Body of pancreas (tissue), 4 donors: ENCODE measurements at regions not wholly inside any gene's neighbourhood (a gene's known extent, or its start where the extent isn't known, plus 50 kb on each side); places are given as distances from the start of the nearest gene placed in this dataset.
"Not testable (repeated sequence)": the region's sequence is repeated elsewhere in the genome, so short reads cannot be mapped to it uniquely, and the experiment has no call there.

Experiments
- ATAC-seq: fragments of 150-250 bp; one replicate; pipeline ENCODE4 v1.9.1; 2016
- DNase-seq, 4 donors: peaks; one replicate each; pipeline ENCODE4 v3.0.0-alpha.2; 2019
- H3K27ac ChIP-seq, 4 donors: fragments of 200-600 bp; sonication (generic); 1 replicate in 3 of 4; 2 replicates in 1 of 4; pipeline versions ENCODE4 v1.5.1 to v1.6.1; 2016 to 2019; ENCODE audit warnings: mild to moderate bottlenecking in 1 of 4, mixed read lengths in 1 of 4, moderate library complexity in 1 of 4
- H3K27me3 ChIP-seq, 2 donors: fragments of 200-600 bp; sonication (generic); one replicate each; pipeline ENCODE4 v1.6.0; 2016; ENCODE audit warnings: mild to moderate bottlenecking in 1 of 2
- H3K36me3 ChIP-seq, 2 donors: fragments of 200-600 bp; sonication (generic); replicated peaks in 1 of 2; 2 replicates each; pipeline ENCODE4 v1.5.1; 2016; ENCODE audit warnings: low read depth in 2 of 2; ENCODE audit not compliant: insufficient read depth in 1 of 2
- H3K4me1 ChIP-seq: fragments of 200-600 bp; sonication (generic); one replicate; pipeline ENCODE4 v1.6.0; 2016
- H3K4me3 ChIP-seq, 2 donors: fragments of 200-600 bp; sonication (generic); 1 replicate in 1 of 2; 2 replicates in 1 of 2; pipeline ENCODE4 v1.5.1; 2016 to 2019
- H3K9me3 ChIP-seq, 3 donors: fragments of 200-600 bp; sonication (generic); 1 replicate in 2 of 3; 2 replicates in 1 of 3; pipeline ENCODE4 v1.5.1; 2016
- CTCF ChIP-seq, 7 experiments: fragments of 450-650 bp in 4 of 7; fragments of 200-600 bp in 3 of 7; sonication (generic) in 3 of 7; IDR thresholded peaks; one replicate each; pipeline ENCODE4 v1.5.1; 2016 to 2019; ENCODE audit warnings: antibody characterized with exemption in 7 of 7
- POLR2A ChIP-seq, 3 donors: fragments of 450-650 bp; IDR thresholded peaks; one replicate each; pipeline ENCODE4 v1.6.1; 2016; ENCODE audit warnings: antibody characterized with exemption in 3 of 3, mild to moderate bottlenecking in 2 of 3
- WGBS, 2 donors: methylation state at CpG; one replicate each; pipeline ENCODE4 v1.1.5; 2017; 5-methylcytosine and 5-hydroxymethylcytosine counted together
- intact Hi-C: fragments of 100-400 bp; cut with DNase I; formaldehyde crosslinking; loops from one replicate; pipeline ENCODE4 v1.15.1; 2023

- H3K27ac ChIP-seq = no peak overlapping the region
- no peak overlapping the region for H3K4me3 ChIP-seq
- H3K9me3 ChIP-seq = no peaks in the 10 kb centered on the region
- H3K4me1 ChIP-seq = no peaks in the 10 kb centered on the region
- intact Hi-C loops = no loop called here
- DNase-seq (no peak), ATAC-seq (no peak)
- no peaks in the 10 kb centered on the region for H3K36me3 ChIP-seq
- H3K27me3 ChIP-seq = no peaks in the 10 kb centered on the region
- no peak for TF ChIP-seq CTCF (IDR thresholded peaks at IDR 0.05)
- no peak for TF ChIP-seq POLR2A (IDR thresholded peaks at IDR 0.05)
These were observed 120.7 kb downstream of the PCSK1 start for GRCh38 chr5:96312383-96312782.

- H3K27me3 ChIP-seq, intact Hi-C loops, H3K4me1 ChIP-seq, H3K36me3 ChIP-seq, ATAC-seq, H3K27ac ChIP-seq, H3K4me3 ChIP-seq, H3K9me3 ChIP-seq, DNase-seq: not testable (repeated sequence)
These were observed 126.0 kb downstream of the PCSK1 start for GRCh38 chr5:96307047-96307446.

DNA sequence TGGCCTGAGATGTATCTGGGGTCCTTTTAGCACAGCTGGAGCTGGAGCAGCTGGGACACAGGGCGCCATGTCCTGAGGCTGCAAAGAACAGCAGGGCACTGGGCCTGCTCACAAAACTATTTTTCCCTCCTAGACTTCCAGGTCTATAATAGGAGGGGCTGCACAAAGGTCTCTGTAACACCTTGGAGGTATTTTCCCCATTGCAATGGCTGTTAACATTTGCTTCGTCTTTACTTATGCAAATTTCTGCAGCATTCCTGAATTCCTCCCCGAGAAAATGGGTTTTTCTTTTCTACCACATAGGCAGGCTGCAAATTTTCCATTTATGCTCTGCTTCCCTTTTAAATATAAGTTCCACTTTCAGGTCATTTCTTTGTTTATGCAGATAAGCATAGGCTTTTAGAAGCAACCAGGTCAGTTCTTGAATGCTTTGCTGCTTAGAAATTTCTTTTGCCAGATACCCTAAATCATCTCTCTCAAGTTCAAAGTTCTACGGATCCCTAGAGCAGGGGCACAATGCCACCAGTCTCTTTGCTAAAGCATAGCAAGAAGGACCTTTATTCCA is 130.8 kb downstream of the PCSK1 start:
- DNase-seq (no peak), ATAC-seq (no peak)
- intact Hi-C loops = no loop called here
- Histone ChIP-seq H3K27ac (no peak overlapping the region), H3K4me1 (no peaks in the 10 kb centered on the region), H3K4me3 (no peak overlapping the region), H3K36me3 (no peaks in the 10 kb centered on the region), H3K9me3 (no peaks in the 10 kb centered on the region), H3K27me3 (no peaks in the 10 kb centered on the region)
- WGBS, 2 donors = 94 to 97% methylated on average over 4 of the region's 4 CpGs
- no peak for TF ChIP-seq CTCF (IDR thresholded peaks at IDR 0.05)
- no peak for TF ChIP-seq POLR2A (IDR thresholded peaks at IDR 0.05)

DNA sequence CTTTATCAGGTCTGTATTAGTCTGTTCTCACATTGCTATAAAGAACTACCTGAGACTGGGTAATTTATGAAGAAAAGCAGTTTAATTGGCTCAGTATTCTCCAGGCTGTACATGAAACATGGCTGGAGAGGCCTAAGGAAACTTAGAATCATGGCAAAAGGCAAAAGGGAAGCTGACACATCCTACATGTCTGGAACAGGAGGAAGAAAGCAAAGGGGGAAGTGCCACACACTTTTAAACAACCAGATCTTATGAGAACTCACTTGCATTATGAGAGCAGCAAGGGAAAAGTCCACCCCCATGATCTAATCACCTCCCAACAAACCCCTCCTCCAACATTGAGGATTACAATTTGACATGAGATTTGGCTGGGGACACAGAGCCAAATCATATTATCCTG is 132.1 kb downstream of the PCSK1 start:
- TF ChIP-seq POLR2A (IDR thresholded peaks at IDR 0.05) (no peak), CTCF (IDR thresholded peaks at IDR 0.05) (no peak)
- ATAC-seq = no peak
- H3K36me3 ChIP-seq = no peaks in the 10 kb centered on the region
- intact Hi-C loops = no loop called here
- peak in 1 of 4 donors; percentile 16 for DNase-seq
- H3K9me3 ChIP-seq = no peaks in the 10 kb centered on the region
- no peak overlapping the region for H3K27ac ChIP-seq
- no peak overlapping the region for H3K4me3 ChIP-seq
- H3K27me3 ChIP-seq = no peaks in the 10 kb centered on the region
- no peaks in the 10 kb centered on the region for H3K4me1 ChIP-seq

- 51 to 56% methylated on average over 3 of the region's 3 CpGs for WGBS, 2 donors
- H3K4me1 ChIP-seq = peaks cover 20% of the 10 kb centered on the region
- H3K9me3 ChIP-seq = no peaks in the 10 kb centered on the region
- ATAC-seq (no peak), DNase-seq (peak in 1 of 4 donors; percentile 49)
- H3K27ac ChIP-seq = peak overlapping the region in 1 of 4 donors; percentile 10
- no peaks in the 10 kb centered on the region for H3K36me3 ChIP-seq
- TF ChIP-seq CTCF (IDR thresholded peaks at IDR 0.05) = no peak
- TF ChIP-seq POLR2A (IDR thresholded peaks at IDR 0.05) = no peak
- no peak overlapping the region for H3K4me3 ChIP-seq
- intact Hi-C loops = no loop called here
- no peaks in the 10 kb centered on the region for H3K27me3 ChIP-seq
These were observed 135.2 kb downstream of the PCSK1 start for GRCh38 chr5:96297867-96298266.
